HepG2 (cell line): ENCODE measurements at regions not wholly inside any gene's neighbourhood (a gene's known extent, or its start where the extent isn't known, plus 50 kb on each side); places are given as distances from the start of the nearest gene placed in this dataset.

Experiments
- ATAC-seq: fragments of 200-7000 bp; cut with Tn5 transposase; 3 replicates; pipeline ENCODE4 v1.9.1; 2020; ENCODE audit warnings: mild to moderate bottlenecking, moderate library complexity
- BruUV-seq: library from RNA; stranded (reverse); fragments of 400-500 nt; replicated peaks from 2 replicates; lab custom pipeline; 2021; lab: Mats Ljungman, UMichigan
- CTCF ChIA-PET: fragments of 300-600 bp; formaldehyde crosslinking; extraction: SDS; loops from one replicate; lab custom pipeline; 2021; ENCODE audit warnings: low total read pairs, inconsistent platforms, low intra/inter-chr PET ratio; lab: Yijun Ruan, JAX
- POLR2A ChIA-PET: fragments of 350-600 bp; sonication (Branson Sonifier 250); formaldehyde crosslinking; loops from one replicate; lab custom pipeline; 2020; ENCODE audit warnings: antibody characterized with exemption, inconsistent platforms; lab: Yijun Ruan, JAX
- DNase-seq: peaks from one replicate; pipeline ENCODE4 v3.0.0-alpha.2; 2015; ENCODE audit warnings: low spot score
- FAIRE-seq: peaks from 3 replicates; lab custom pipeline; 2011; peaks lifted over from hg19 to GRCh38; lab: Jason Lieb, UNC
- H2AFZ ChIP-seq: one replicate; pipeline ENCODE4 v1.6.1; 2011; ENCODE audit warnings: low read length, inconsistent platforms
- H3K27ac ChIP-seq: fragments of 300-600 bp; 3 replicates; pipeline ENCODE4 v1.8.0; 2011; ENCODE audit warnings: mixed run types, mild to moderate bottlenecking, mixed read lengths, low read length, inconsistent platforms; ENCODE audit not compliant: insufficient read depth; ENCODE audit errors: extremely low read length
- H3K27me3 ChIP-seq, 2 experiments: fragments of 200-600 bp in 1 of 2; 2 replicates in 1 of 2; 3 replicates in 1 of 2; pipeline versions ENCODE4 v1.6.0 to v1.8.0; 2011; ENCODE audit warnings: low read length in 2 of 2, mild to moderate bottlenecking in 2 of 2, moderate library complexity in 2 of 2, inconsistent platforms in 1 of 2; ENCODE audit not compliant: insufficient read depth in 2 of 2, control insufficient read depth in 1 of 2
- H3K36me3 ChIP-seq, 2 experiments: fragments of 200-600 bp in 1 of 2; replicated peaks in 1 of 2; 2 replicates in 1 of 2; 3 replicates in 1 of 2; pipeline versions ENCODE4 v1.5.1 to v1.8.0; 2011; ENCODE audit warnings: low read length in 2 of 2, inconsistent platforms in 1 of 2; ENCODE audit not compliant: insufficient read depth in 2 of 2, control insufficient read depth in 1 of 2
- H3K4me1 ChIP-seq: 2 replicates; pipeline ENCODE4 v1.5.1; 2012; ENCODE audit warnings: low read length, inconsistent platforms; ENCODE audit not compliant: insufficient read depth
- H3K4me2 ChIP-seq: 2 replicates; pipeline ENCODE4 v1.6.0; 2011; ENCODE audit warnings: low read depth, low read length, inconsistent platforms
- H3K4me3 ChIP-seq, 3 experiments: fragments of 200-600 bp in 1 of 3; sonication (generic), shearing (Covaris generic) in 1 of 3; replicated peaks in 1 of 3; 2 replicates each; pipeline ENCODE4 v1.5.1; 2011 to 2016; ENCODE audit warnings: low read length in 3 of 3, inconsistent platforms in 2 of 3, low read depth in 2 of 3, mild to moderate bottlenecking in 2 of 3, control low read depth in 1 of 3, mixed read lengths in 1 of 3; ENCODE audit not compliant: insufficient read depth in 1 of 3
- H3K79me2 ChIP-seq: one replicate; pipeline ENCODE4 v1.6.1; 2011; ENCODE audit warnings: low read length, inconsistent platforms; ENCODE audit not compliant: insufficient read depth
- H3K9ac ChIP-seq: 2 replicates; pipeline ENCODE4 v1.6.0; 2011; ENCODE audit warnings: mild to moderate bottlenecking, low read depth, low read length, inconsistent platforms; ENCODE audit not compliant: insufficient read depth
- H3K9me3 ChIP-seq: 2 replicates; pipeline ENCODE4 v1.5.1; 2012; ENCODE audit warnings: mild to moderate bottlenecking, low read length
- H4K20me1 ChIP-seq: 2 replicates; pipeline ENCODE4 v1.6.0; 2011; ENCODE audit warnings: inconsistent platforms, mild to moderate bottlenecking, low read length, moderate library complexity; ENCODE audit not compliant: insufficient read depth
- DPF2 ChIP-seq: sonication (generic); formaldehyde crosslinking; IDR thresholded peaks from 2 replicates; pipeline ENCODE4 v1.4.0; 2020; ENCODE audit warnings: mild to moderate bottlenecking, low read depth, missing genetic modification reagents, borderline replicate concordance
- MEF2D ChIP-seq: sonication (generic); formaldehyde crosslinking; IDR thresholded peaks from 2 replicates; pipeline ENCODE4 v1.5.1; 2020; ENCODE audit warnings: mild to moderate bottlenecking, missing genetic modification reagents
- NFIC ChIP-seq: IDR thresholded peaks from 2 replicates; pipeline ENCODE4 v1.6.1; 2012; ENCODE audit warnings: mild to moderate bottlenecking, low read length, inconsistent platforms
- NONO ChIP-seq, 2 experiments: fragments of 450-650 bp in 1 of 2; sonication (generic) in 1 of 2; formaldehyde crosslinking in 1 of 2; IDR thresholded peaks in 1 of 2; conservative IDR thresholded peaks in 1 of 2; 2 replicates each; pipeline versions ENCODE4 v1.6.1 to v1.8.0; 2017 to 2022; ENCODE audit warnings: mild to moderate bottlenecking in 1 of 2, missing genetic modification reagents in 1 of 2, moderate library complexity in 1 of 2
- RBAK ChIP-seq: sonication (generic); formaldehyde crosslinking; IDR thresholded peaks from 2 replicates; pipeline ENCODE4 v1.5.1; 2020; ENCODE audit warnings: mild to moderate bottlenecking, missing genetic modification reagents
- RBM22 ChIP-seq: fragments of 200-400 bp; formaldehyde crosslinking; optimal IDR thresholded peaks from 2 replicates; pipeline ENCODE3; 2017; ENCODE audit warnings: mild to moderate bottlenecking, low read length, moderate library complexity
- THAP9 ChIP-seq: sonication (generic); formaldehyde crosslinking; IDR thresholded peaks from 2 replicates; pipeline ENCODE4; 2020; ENCODE audit warnings: missing genetic modification reagents, mild to moderate bottlenecking, borderline replicate concordance
- U2AF1 ChIP-seq: fragments of 200-400 bp; formaldehyde crosslinking; optimal IDR thresholded peaks from 2 replicates; pipeline ENCODE3; 2017; ENCODE audit warnings: mild to moderate bottlenecking, low read depth, low read length
- ZBTB14 ChIP-seq: sonication (generic); formaldehyde crosslinking; IDR thresholded peaks from 2 replicates; pipeline ENCODE4 v1.4.0; 2020; ENCODE audit warnings: missing genetic modification reagents
- ZBTB39 ChIP-seq: sonication (generic); formaldehyde crosslinking; IDR thresholded peaks from 2 replicates; pipeline ENCODE4 v1.5.0; 2020; ENCODE audit warnings: missing genetic modification reagents
- ZC3H13 ChIP-seq: sonication (generic); formaldehyde crosslinking; IDR thresholded peaks from 2 replicates; pipeline ENCODE4 v1.8.1; 2023; ENCODE audit warnings: mild to moderate bottlenecking, missing genetic modification reagents, moderate library complexity
- ZFP36 ChIP-seq: fragments of 150-350 bp; IDR thresholded peaks from 2 replicates; pipeline ENCODE4 v1.6.1; 2018; ENCODE audit warnings: borderline replicate concordance, low read length, low read depth; ENCODE audit not compliant: partially characterized antibody
- ZNF12 ChIP-seq: sonication (generic); formaldehyde crosslinking; IDR thresholded peaks from 2 replicates; pipeline ENCODE4 v1.5.0; 2020; ENCODE audit warnings: missing genetic modification reagents
- ZNF205 ChIP-seq: IDR thresholded peaks from 2 replicates; pipeline ENCODE4 v1.6.1; 2018; ENCODE audit warnings: missing biosample characterization, missing genetic modification reagents
- ZNF251 ChIP-seq: sonication (generic); formaldehyde crosslinking; IDR thresholded peaks from 2 replicates; pipeline ENCODE4 v1.9.0; 2021; ENCODE audit warnings: mild to moderate bottlenecking, missing genetic modification reagents
- ZNF33A ChIP-seq: sonication (generic); formaldehyde crosslinking; IDR thresholded peaks from 2 replicates; pipeline ENCODE4 v1.5.1; 2020; ENCODE audit warnings: missing genetic modification reagents, mild to moderate bottlenecking, moderate library complexity, borderline replicate concordance
- ZNF546 ChIP-seq: sonication (generic); formaldehyde crosslinking; conservative IDR thresholded peaks from 2 replicates; pipeline ENCODE4 v1.8.1; 2023; ENCODE audit warnings: mild to moderate bottlenecking, missing genetic modification reagents
- ZNF576 ChIP-seq: sonication (generic); formaldehyde crosslinking; IDR thresholded peaks from 2 replicates; pipeline ENCODE4 v1.4.0; 2020; ENCODE audit warnings: mild to moderate bottlenecking, missing genetic modification reagents
- ZSCAN22 ChIP-seq: sonication (generic); formaldehyde crosslinking; IDR thresholded peaks from 2 replicates; pipeline ENCODE4 v1.4.0; 2020; ENCODE audit warnings: mild to moderate bottlenecking, missing genetic modification reagents
- WGBS: methylation state at CpG from one replicate; pipeline ENCODE4 v1.1.6; 2017; ENCODE audit warnings: low lambda C conversion rate; 5-methylcytosine and 5-hydroxymethylcytosine counted together
- in situ Hi-C: cut with HindIII; loops from 2 replicates; pipeline ENCODE4 v1.10.0; 2017; ENCODE audit warnings: low pct_unique_long_range_greater_than_20kb; ENCODE audit not compliant: extremely low pct_ligation_motif_present
- intact Hi-C: fragments of 100-400 bp; cut with micrococcal nuclease; formaldehyde crosslinking; loops from one replicate; pipeline ENCODE4 v1.10.0; 2022; ENCODE audit not compliant: unreplicated experiment

GRCh38 chr10:62726142-62726541, 78.4 kb upstream of the ADO start:
- TF ChIP-seq ZBTB14 (CRISPR knock-in tag) (no peak), ZNF12 (CRISPR knock-in tag) (no peak), ZBTB39 (CRISPR knock-in tag) (no peak), RBAK (CRISPR knock-in tag) (no peak), DPF2 (CRISPR knock-in tag) (no peak), RBM22 (no peak), U2AF1 (no peak), ZNF205 (CRISPR knock-in tag) (no peak), MEF2D (CRISPR knock-in tag) (no peak), ZNF546 (CRISPR knock-in tag) (no peak), NFIC (no peak), NONO (IDR thresholded peaks at IDR 0.05) (no peak), NONO (CRISPR knock-in tag; conservative IDR thresholded peaks at IDR 0.05) (no peak), ZC3H13 (CRISPR knock-in tag) (no peak), ZSCAN22 (CRISPR knock-in tag) (no peak), THAP9 (CRISPR knock-in tag) (no peak), ZNF33A (no peak), ZNF576 (CRISPR knock-in tag) (no peak), ZFP36 (no peak), ZNF251 (no peak)
- POLR2A ChIA-PET: no interaction called here
- Histone ChIP-seq H2AFZ (no peak overlapping the region), H4K20me1 (no peaks in the 10 kb centered on the region), H3K27me3 (peaks cover 0 to 4% of the 10 kb centered on the region in 2 experiments; a peak in 2 of 5 replicates), H3K27ac (no peak overlapping the region), H3K4me2 (no peak overlapping the region), H3K79me2 (no peaks in the 10 kb centered on the region), H3K4me3 (no peak overlapping the region), H3K9me3 (no peaks in the 10 kb centered on the region), H3K36me3 (no peaks in the 10 kb centered on the region), H3K4me1 (no peaks in the 10 kb centered on the region), H3K9ac (no peak overlapping the region)
- 3% methylated on average over 3 of the region's 5 CpGs for WGBS
- DNase-seq (no peak), FAIRE-seq (no peak), ATAC-seq (no peak)
- intact Hi-C loops (no loop called here), in situ Hi-C loops (no loop called here)
- CTCF ChIA-PET: no interaction called here
- no TSS peak for BruUV-seq
